PC-3 (cell line): ENCODE measurements at regions not wholly inside any gene's neighbourhood (a gene's known extent, or its start where the extent isn't known, plus 50 kb on each side); places are given as distances from the start of the nearest gene placed in this dataset.

Experiments used
- CTCF ChIP-seq: fragments of 300-600 bp; sonication (generic); conservative IDR thresholded peaks from 2 replicates; pipeline ENCODE4 v1.5.1; 2017; ENCODE audit warnings: antibody characterized with exemption, low read depth, mild to moderate bottlenecking, low read length
- EZH2 ChIP-seq: fragments of 300-600 bp; sonication (generic); IDR thresholded peaks from one replicate; pipeline ENCODE4 v1.6.1; 2017; ENCODE audit warnings: antibody characterized with exemption, mild to moderate bottlenecking, low read length; ENCODE audit not compliant: unreplicated experiment
- EZH2phosphoT487 ChIP-seq: fragments of 300-600 bp; sonication (generic); IDR thresholded peaks from 2 replicates; pipeline ENCODE4 v1.6.1; 2018; ENCODE audit warnings: mild to moderate bottlenecking, antibody characterized with exemption, low read length, borderline replicate concordance

- TF ChIP-seq CTCF (no peak), EZH2phosphoT487 (no peak), EZH2 (no peak)
Measured at GRCh38 chr3:194905696-194906095, 220.0 kb downstream of the FAM43A start.
